ENCODE measurements at regions not wholly inside any gene's neighbourhood (a gene's known extent, or its start where the extent isn't known, plus 50 kb on each side); places are given as distances from the start of the nearest gene placed in this dataset.

DNA sequence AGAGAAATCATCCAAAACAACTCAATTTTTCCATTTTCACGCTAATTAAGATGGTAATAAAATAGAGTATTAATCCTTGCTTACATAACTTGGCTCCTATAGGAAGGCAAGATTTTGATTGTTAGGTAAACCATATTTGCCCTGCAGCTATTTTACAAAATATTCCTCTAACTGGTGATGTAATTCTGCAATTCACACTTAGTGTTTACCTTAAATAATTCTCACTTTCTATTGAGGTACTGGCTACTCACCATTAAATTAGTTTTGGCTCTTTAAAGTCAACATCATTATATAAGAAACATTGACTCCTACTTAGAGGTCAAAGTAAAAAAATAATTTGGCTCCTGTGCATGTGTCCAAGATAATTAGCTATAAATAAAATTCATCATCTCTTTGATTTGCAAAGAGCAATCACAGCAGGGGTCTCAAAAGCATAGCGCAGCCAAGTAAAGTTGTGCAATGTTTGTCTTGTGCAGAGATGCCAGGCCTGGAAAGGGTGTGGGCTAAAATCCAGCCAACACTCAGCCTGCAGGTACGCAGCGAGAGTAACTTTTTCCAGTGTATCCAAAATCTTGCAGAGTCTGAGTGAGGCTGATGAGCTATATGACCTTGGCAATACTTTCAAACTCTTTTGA is 501.2 kb downstream of the MMUT start:
- no peak for TF ChIP-seq EZH2 (IDR thresholded peaks at IDR 0.05; ENCODE audit: low read depth)
- TF ChIP-seq, protein P1, sequence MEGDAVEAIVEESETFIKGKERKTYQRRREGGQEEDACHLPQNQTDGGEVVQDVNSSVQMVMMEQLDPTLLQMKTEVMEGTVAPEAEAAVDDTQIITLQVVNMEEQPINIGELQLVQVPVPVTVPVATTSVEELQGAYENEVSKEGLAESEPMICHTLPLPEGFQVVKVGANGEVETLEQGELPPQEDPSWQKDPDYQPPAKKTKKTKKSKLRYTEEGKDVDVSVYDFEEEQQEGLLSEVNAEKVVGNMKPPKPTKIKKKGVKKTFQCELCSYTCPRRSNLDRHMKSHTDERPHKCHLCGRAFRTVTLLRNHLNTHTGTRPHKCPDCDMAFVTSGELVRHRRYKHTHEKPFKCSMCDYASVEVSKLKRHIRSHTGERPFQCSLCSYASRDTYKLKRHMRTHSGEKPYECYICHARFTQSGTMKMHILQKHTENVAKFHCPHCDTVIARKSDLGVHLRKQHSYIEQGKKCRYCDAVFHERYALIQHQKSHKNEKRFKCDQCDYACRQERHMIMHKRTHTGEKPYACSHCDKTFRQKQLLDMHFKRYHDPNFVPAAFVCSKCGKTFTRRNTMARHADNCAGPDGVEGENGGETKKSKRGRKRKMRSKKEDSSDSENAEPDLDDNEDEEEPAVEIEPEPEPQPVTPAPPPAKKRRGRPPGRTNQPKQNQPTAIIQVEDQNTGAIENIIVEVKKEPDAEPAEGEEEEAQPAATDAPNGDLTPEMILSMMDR (conservative IDR thresholded peaks at IDR 0.05), result no peak

Data from PC-9 (cell line).